Fibroblast of lung (primary cell): ENCODE measurements at regions not wholly inside any gene's neighbourhood (a gene's known extent, or its start where the extent isn't known, plus 50 kb on each side); places are given as distances from the start of the nearest gene placed in this dataset.

Experiments used
- DNase-seq, 2 donors: peaks; one replicate each; pipeline versions ENCODE4 v3.0.0 to v3.0.0-alpha.2; 2010; ENCODE audit warnings: low read depth in 2 of 2
- H2AFZ ChIP-seq: 2 replicates; pipeline ENCODE4 v1.5.1; 2012; ENCODE audit warnings: low read length, control low read depth, inconsistent platforms
- H3K27ac ChIP-seq: 2 replicates; pipeline ENCODE4 v1.5.1; 2011; ENCODE audit warnings: low read length, control low read depth; ENCODE audit not compliant: insufficient read depth
- H3K27me3 ChIP-seq: 2 replicates; pipeline ENCODE4 v1.5.1; 2011; ENCODE audit warnings: mild to moderate bottlenecking, low read length; ENCODE audit not compliant: control insufficient read depth, insufficient read depth
- H3K36me3 ChIP-seq: 2 replicates; pipeline ENCODE4 v1.5.1; 2011; ENCODE audit warnings: low read length; ENCODE audit not compliant: control insufficient read depth, insufficient read depth
- H3K4me1 ChIP-seq: 2 replicates; pipeline ENCODE4 v1.5.1; 2011; ENCODE audit warnings: low read length; ENCODE audit not compliant: control insufficient read depth, insufficient read depth; ENCODE audit errors: extremely low read depth
- H3K4me2 ChIP-seq: 2 replicates; pipeline ENCODE4 v1.5.1; 2011; ENCODE audit warnings: low read length, control low read depth; ENCODE audit not compliant: insufficient read depth; ENCODE audit errors: extremely low read depth
- H3K4me3 ChIP-seq, 4 experiments: fragments of 200-600 bp in 1 of 4; sonication (generic) in 1 of 4; replicated peaks in 1 of 4; 2 replicates each; pipeline ENCODE4 v1.5.1; 2011 to 2016; ENCODE audit warnings: low read length in 4 of 4, low read depth in 3 of 4, mild to moderate bottlenecking in 3 of 4, control low read depth in 2 of 4, inconsistent platforms in 1 of 4, mixed read lengths in 1 of 4; ENCODE audit not compliant: insufficient read depth in 1 of 4; ENCODE audit errors: control extremely low read depth in 1 of 4
- H3K79me2 ChIP-seq: 2 replicates; pipeline ENCODE4 v1.5.1; 2012; ENCODE audit warnings: mild to moderate bottlenecking, low read length, inconsistent platforms; ENCODE audit not compliant: control insufficient read depth, insufficient read depth
- H3K9ac ChIP-seq: 2 replicates; pipeline ENCODE4 v1.5.1; 2011; ENCODE audit warnings: mild to moderate bottlenecking, low read length, control low read depth; ENCODE audit not compliant: insufficient read depth
- H3K9me3 ChIP-seq: 2 replicates; pipeline ENCODE4 v1.5.1; 2012; ENCODE audit warnings: low read depth, low read length; ENCODE audit not compliant: control insufficient read depth, insufficient read depth
- H4K20me1 ChIP-seq: 2 replicates; pipeline ENCODE4 v1.5.1; 2011; ENCODE audit warnings: low read length; ENCODE audit not compliant: control insufficient read depth, insufficient read depth; ENCODE audit errors: extremely low read depth
- CTCF ChIP-seq, 2 donors: IDR thresholded peaks in 1 of 2; conservative IDR thresholded peaks in 1 of 2; 1 replicate in 1 of 2; 2 replicates in 1 of 2; pipeline ENCODE4 v1.5.1; 2011 to 2012; ENCODE audit warnings: low read length in 2 of 2, control low read depth in 1 of 2, inconsistent platforms in 1 of 2, low read depth in 1 of 2, mild to moderate bottlenecking in 1 of 2
- EZH2 ChIP-seq: IDR thresholded peaks from 2 replicates; pipeline ENCODE4 v1.5.1; 2012; ENCODE audit warnings: low read length, control low read depth, mild to moderate bottlenecking; ENCODE audit errors: missing control alignments

GRCh38 chr20:2245637-2246036 is 50.2 kb upstream of the TGM3 start:
- Histone ChIP-seq H3K9me3 (no peaks in the 10 kb centered on the region), H3K9ac (no peak overlapping the region), H2AFZ (no peak overlapping the region), H4K20me1 (no peaks in the 10 kb centered on the region), H3K4me2 (no peak overlapping the region), H3K36me3 (no peaks in the 10 kb centered on the region), H3K4me3 (no peak overlapping the region), H3K4me1 (no peaks in the 10 kb centered on the region), H3K79me2 (no peaks in the 10 kb centered on the region), H3K27ac (no peak overlapping the region), H3K27me3 (no peaks in the 10 kb centered on the region)
- no peak for TF ChIP-seq EZH2
- no peak for TF ChIP-seq CTCF (conservative IDR thresholded peaks at IDR 0.05 in 1 of 2, IDR thresholded peaks at IDR 0.05 in 1 of 2; ENCODE audit: low read depth in 1 of 2, low read length in 2 of 2)
- DNase-seq = no peak
